Lower leg skin (tissue), 4 donors: ENCODE measurements at regions not wholly inside any gene's neighbourhood (a gene's known extent, or its start where the extent isn't known, plus 50 kb on each side); places are given as distances from the start of the nearest gene placed in this dataset.
"Not testable (repeated sequence)": the region's sequence is repeated elsewhere in the genome, so short reads cannot be mapped to it uniquely, and the experiment has no call there.

Source experiments
- DNase-seq, 2 donors: peaks; one replicate each; pipeline ENCODE4 v3.0.0-alpha.2; 2019; ENCODE audit warnings: low spot score in 2 of 2
- H3K4me3 ChIP-seq: fragments of 200-600 bp; sonication (generic); 2 replicates; pipeline ENCODE4 v1.5.1; 2017; ENCODE audit warnings: mild to moderate bottlenecking, low read depth; ENCODE audit not compliant: poor library complexity, severe bottlenecking
- POLR2A ChIP-seq, 2 donors: fragments of 450-650 bp; IDR thresholded peaks; one replicate each; pipeline ENCODE4 v1.6.1; 2016 to 2017; ENCODE audit warnings: antibody characterized with exemption in 2 of 2, mild to moderate bottlenecking in 1 of 2, moderate library complexity in 1 of 2
- WGBS, 2 donors: methylation state at CpG; one replicate each; pipeline ENCODE4 v1.1.5; 2018; 5-methylcytosine and 5-hydroxymethylcytosine counted together
- intact Hi-C: fragments of 100-400 bp; cut with DNase I; formaldehyde crosslinking; loops from one replicate; pipeline ENCODE4 v1.15.0; 2023; ENCODE audit warnings: low total_unique reads
- TF ChIP-seq, protein P1 (sequence below), 3 donors: fragments of 450-650 bp; IDR thresholded peaks; one replicate each; pipeline ENCODE4 v1.5.1; 2016; ENCODE audit warnings: antibody characterized with exemption in 3 of 3, mild to moderate bottlenecking in 3 of 3, moderate library complexity in 2 of 3

DNA sequence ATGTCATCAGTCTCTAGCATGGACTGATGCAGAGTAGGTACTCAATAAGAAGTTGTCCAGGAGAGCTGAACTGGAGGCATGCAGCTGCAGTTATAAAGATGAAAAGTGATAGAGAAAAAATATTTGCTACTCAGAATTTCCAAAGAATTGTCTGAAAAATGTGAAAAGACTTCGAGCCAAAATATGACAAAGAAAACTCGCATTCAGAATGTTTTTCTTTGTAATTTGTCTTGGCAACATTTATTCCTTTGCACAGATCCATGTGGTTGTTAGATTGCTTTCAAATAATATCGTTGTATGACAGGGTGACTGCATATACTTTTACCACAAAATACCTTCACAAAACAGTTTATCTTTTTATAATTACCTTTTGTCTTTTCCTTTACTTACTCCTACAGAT is 128.0 kb upstream of the SLC4A4 start:
- no peak for DNase-seq
- H3K4me3 ChIP-seq: no peak overlapping the region
- TF ChIP-seq POLR2A (IDR thresholded peaks at IDR 0.05): no peak
- TF ChIP-seq, protein P1, sequence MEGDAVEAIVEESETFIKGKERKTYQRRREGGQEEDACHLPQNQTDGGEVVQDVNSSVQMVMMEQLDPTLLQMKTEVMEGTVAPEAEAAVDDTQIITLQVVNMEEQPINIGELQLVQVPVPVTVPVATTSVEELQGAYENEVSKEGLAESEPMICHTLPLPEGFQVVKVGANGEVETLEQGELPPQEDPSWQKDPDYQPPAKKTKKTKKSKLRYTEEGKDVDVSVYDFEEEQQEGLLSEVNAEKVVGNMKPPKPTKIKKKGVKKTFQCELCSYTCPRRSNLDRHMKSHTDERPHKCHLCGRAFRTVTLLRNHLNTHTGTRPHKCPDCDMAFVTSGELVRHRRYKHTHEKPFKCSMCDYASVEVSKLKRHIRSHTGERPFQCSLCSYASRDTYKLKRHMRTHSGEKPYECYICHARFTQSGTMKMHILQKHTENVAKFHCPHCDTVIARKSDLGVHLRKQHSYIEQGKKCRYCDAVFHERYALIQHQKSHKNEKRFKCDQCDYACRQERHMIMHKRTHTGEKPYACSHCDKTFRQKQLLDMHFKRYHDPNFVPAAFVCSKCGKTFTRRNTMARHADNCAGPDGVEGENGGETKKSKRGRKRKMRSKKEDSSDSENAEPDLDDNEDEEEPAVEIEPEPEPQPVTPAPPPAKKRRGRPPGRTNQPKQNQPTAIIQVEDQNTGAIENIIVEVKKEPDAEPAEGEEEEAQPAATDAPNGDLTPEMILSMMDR (IDR thresholded peaks at IDR 0.05): no peak
- 36 to 39% methylated on average over 3 of the region's 3 CpGs for WGBS, 2 donors
- intact Hi-C loops: no loop called here

DNA sequence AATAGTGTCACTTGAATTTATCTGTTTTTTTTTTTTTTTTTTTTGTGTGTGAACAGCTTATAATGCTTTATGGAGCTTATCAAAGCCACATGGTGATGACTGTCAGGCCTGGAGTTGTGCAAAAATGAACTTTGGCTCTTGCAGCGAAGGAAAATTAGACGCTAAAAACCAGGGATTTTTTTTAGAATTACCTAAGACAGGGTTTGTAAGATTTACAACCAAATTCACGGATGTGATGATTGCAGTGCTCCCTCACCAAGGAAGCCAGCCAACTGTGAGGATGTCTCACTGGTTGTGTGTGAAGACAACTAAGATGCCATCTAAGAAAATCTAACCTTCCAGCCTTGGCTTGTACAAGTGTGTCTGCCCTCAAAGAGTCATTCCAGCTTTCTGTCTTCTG is 127.1 kb upstream of the SLC4A4 start:
- intact Hi-C loops: no loop called here
- no peak for TF ChIP-seq POLR2A (IDR thresholded peaks at IDR 0.05)
- TF ChIP-seq, protein P1 (IDR thresholded peaks at IDR 0.05): no peak
- WGBS, 2 donors: 42 to 44% methylated on average over 3 of the region's 3 CpGs
- H3K4me3 ChIP-seq: no peak overlapping the region
- DNase-seq: peak in 1 of 2 donors; percentile 22

DNA sequence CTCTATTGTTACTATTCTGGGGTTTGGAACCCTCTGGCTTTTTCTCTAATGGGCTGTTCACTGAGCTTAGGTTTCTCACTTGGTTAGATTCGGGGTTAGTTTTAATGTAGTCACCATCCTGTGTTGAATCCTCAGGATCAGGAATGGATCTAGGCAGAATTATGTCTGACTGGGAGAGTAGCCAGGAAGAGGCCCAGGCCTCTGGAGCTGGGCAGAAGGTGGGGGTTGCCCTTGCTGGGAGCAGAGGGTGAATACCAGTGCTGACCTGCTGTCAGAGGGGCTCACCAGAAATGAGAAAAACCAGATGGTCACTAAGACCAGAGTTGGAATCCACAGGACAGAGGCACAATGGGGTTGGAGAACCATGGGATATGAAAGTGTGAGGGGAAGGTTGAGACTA is 126.6 kb upstream of the SLC4A4 start:
- no peak overlapping the region for H3K4me3 ChIP-seq
- intact Hi-C loops: no loop called here
- TF ChIP-seq, protein P1 (IDR thresholded peaks at IDR 0.05): no peak
- no peak for TF ChIP-seq POLR2A (IDR thresholded peaks at IDR 0.05)
- 79 to 83% methylated on average over 1 of the region's 1 CpG for WGBS, 2 donors
- DNase-seq: no peak

DNA sequence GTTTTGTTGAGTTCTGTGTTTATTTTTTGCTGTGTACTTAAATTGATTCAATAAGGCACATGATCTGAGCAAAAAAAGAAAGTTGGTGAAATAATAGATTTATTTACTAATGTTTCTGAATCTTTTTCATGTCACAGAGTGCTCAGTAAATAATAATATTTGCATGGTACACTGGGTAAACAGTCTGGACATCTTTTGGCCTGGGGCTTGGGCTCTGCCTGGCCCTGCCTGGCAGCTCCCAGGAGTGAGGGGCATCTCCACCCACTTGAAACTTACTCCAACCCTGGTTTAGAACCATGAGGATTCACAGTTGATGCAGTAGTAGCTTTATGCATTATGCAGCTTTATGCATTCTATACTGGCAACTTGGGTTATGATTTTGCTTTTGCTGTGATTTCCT is 124.2 kb upstream of the SLC4A4 start:
- no peak for DNase-seq
- H3K4me3 ChIP-seq: no peak overlapping the region
- intact Hi-C loops: no loop called here
- no peak for TF ChIP-seq POLR2A (IDR thresholded peaks at IDR 0.05)
- TF ChIP-seq, protein P1 (IDR thresholded peaks at IDR 0.05): no peak

DNA sequence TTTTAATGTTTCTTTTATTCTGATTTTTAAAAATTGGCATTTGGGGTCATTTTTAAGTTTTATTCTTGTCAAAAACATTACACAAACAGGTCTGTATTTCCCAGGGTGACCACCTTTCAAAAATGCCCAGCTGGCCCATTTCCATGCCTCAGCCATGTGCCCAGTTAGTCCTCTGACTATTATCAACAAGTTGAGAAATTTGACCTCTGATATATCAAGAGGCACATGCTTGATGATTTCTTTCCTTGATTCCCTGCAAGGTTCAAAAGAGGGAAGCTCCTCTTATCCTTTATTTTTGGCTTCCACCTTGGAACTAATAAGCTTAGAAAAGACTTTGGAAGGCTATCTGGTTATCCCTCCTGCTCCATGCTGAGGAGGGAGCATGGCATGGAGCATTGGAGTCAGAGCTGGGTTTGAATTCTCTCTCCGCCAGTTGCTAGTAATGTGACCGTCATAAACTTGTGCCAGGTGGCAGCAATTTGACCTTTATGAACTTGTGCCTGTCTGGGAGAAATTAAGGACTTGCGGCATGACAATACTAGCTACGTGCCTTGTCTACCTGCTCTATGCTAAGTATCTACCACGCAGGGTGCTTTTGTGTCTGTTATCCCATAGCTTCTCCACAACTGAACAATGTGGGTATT is 122.4 kb upstream of the SLC4A4 start:
- 92 to 95% methylated on average over 5 of the region's 5 CpGs for WGBS, 2 donors
- TF ChIP-seq, protein P1 (IDR thresholded peaks at IDR 0.05): no peak
- TF ChIP-seq POLR2A (IDR thresholded peaks at IDR 0.05): no peak
- DNase-seq: no peak
- no peak overlapping the region for H3K4me3 ChIP-seq
- intact Hi-C loops: no loop called here

DNA sequence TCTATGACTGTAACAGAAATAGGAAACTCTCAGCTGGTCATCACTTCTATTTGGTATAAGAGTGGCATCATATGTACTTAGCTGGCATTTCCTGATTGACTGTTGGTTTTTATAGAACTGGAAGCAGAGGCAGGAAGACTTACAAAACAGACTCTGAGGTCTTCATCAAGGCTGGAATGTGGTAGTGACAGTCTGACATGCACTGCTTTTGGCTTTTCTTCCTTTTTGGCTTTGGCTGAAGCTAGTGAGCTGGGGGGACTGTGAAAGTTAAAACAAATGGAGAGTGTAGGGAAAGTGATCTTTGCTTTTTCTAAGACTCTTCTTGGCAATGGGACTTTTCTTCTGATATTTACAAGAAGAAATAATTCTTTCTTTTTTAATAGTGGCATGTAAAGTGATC is 121.1 kb upstream of the SLC4A4 start:
- no peak for DNase-seq
- no peak for TF ChIP-seq POLR2A (IDR thresholded peaks at IDR 0.05)
- TF ChIP-seq, protein P1 (IDR thresholded peaks at IDR 0.05): no peak
- intact Hi-C loops: no loop called here
- no peak overlapping the region for H3K4me3 ChIP-seq

DNA sequence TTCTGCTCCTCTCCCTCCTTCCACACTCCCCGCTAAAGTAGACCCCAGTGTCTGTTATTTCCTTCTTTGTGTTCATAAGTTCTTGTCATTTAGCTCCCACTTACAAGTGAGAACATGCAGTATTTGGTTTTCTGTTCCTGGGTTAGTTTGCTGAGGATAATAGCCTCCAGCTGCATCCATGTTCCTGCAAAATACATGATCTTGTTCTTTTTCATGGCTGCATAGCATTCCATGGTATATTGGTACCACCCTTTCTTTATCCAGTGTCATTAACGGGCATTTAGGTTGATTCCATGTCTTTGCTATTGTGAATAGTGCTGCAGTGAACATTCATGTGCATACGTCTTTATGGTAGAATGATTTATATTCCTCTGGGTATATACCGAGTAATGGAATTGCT is 118.0 kb upstream of the SLC4A4 start:
- H3K4me3 ChIP-seq, DNase-seq, intact Hi-C loops: not testable (repeated sequence)
- 73 to 76% methylated on average over 4 of the region's 4 CpGs for WGBS, 2 donors
